WTC11 (cell line): ENCODE measurements at regions not wholly inside any gene's neighbourhood (a gene's known extent, or its start where the extent isn't known, plus 50 kb on each side); places are given as distances from the start of the nearest gene placed in this dataset.

ENCODE experiments used
- GABPB1 ChIP-seq: sonication (generic); formaldehyde crosslinking; IDR thresholded peaks from 2 replicates; pipeline ENCODE4 v1.8.1; 2023; ENCODE audit warnings: mild to moderate bottlenecking, missing genetic modification reagents
- MAX ChIP-seq: sonication (generic); formaldehyde crosslinking; IDR thresholded peaks from 2 replicates; pipeline ENCODE4 v1.8.0; 2022; ENCODE audit warnings: mild to moderate bottlenecking, missing genetic modification reagents
- NR3C1 ChIP-seq: sonication (generic); formaldehyde crosslinking; conservative IDR thresholded peaks from 2 replicates; pipeline ENCODE4 v1.8.1; 2023; ENCODE audit warnings: low read depth, mild to moderate bottlenecking, missing genetic modification reagents
- USF2 ChIP-seq: sonication (generic); formaldehyde crosslinking; IDR thresholded peaks from 2 replicates; pipeline ENCODE4 v1.8.1; 2023; ENCODE audit warnings: mild to moderate bottlenecking, missing genetic modification reagents, moderate library complexity
- TF ChIP-seq, protein P1 (sequence below): sonication (generic); formaldehyde crosslinking; conservative IDR thresholded peaks from 2 replicates; pipeline ENCODE4 v1.8.1; 2022; ENCODE audit warnings: mild to moderate bottlenecking, missing genetic modification reagents
- TF ChIP-seq, protein P2 (sequence below): fragments of 200-600 bp; IDR thresholded peaks from 2 replicates; pipeline ENCODE4 v1.8.0; 2022; ENCODE audit warnings: antibody characterized with exemption

DNA sequence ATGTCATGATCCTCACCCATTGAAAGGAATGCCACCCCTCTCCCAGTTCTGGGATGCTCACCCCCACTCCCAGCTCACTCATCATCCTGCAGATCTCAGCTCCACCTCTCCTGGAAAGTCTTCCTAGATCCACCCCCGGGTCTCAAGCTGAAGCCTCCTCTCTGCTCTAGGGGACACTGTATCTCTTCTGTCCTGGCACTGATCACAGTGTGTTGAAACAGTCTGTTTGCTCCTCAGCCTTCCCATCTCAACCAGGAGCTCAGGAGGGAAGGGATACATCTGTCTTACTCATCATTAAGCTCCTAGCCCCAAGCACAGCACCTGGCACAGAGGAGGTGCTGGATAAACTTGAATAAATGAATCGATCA, 80.1 kb downstream of the MRPL14 start:
- TF ChIP-seq, protein P1, sequence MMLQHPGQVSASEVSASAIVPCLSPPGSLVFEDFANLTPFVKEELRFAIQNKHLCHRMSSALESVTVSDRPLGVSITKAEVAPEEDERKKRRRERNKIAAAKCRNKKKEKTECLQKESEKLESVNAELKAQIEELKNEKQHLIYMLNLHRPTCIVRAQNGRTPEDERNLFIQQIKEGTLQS (CRISPR knock-in tag), result no peak
- TF ChIP-seq MAX (no peak), GABPB1 (no peak), NR3C1 (CRISPR knock-in tag) (no peak), USF2 (CRISPR knock-in tag) (no peak)
- TF ChIP-seq, protein P2, sequence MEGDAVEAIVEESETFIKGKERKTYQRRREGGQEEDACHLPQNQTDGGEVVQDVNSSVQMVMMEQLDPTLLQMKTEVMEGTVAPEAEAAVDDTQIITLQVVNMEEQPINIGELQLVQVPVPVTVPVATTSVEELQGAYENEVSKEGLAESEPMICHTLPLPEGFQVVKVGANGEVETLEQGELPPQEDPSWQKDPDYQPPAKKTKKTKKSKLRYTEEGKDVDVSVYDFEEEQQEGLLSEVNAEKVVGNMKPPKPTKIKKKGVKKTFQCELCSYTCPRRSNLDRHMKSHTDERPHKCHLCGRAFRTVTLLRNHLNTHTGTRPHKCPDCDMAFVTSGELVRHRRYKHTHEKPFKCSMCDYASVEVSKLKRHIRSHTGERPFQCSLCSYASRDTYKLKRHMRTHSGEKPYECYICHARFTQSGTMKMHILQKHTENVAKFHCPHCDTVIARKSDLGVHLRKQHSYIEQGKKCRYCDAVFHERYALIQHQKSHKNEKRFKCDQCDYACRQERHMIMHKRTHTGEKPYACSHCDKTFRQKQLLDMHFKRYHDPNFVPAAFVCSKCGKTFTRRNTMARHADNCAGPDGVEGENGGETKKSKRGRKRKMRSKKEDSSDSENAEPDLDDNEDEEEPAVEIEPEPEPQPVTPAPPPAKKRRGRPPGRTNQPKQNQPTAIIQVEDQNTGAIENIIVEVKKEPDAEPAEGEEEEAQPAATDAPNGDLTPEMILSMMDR, result no peak
